ENCODE measurements at regions not wholly inside any gene's neighbourhood (a gene's known extent, or its start where the extent isn't known, plus 50 kb on each side); places are given as distances from the start of the nearest gene placed in this dataset.

GRCh38 chr12:111174251-111174960 is 194.5 kb downstream of the PHETA1 start:
- DNase-seq (ENCODE audit: low spot score) = no peak

- no peak for DNase-seq (ENCODE audit: low spot score)
These were observed 195.1 kb downstream of the PHETA1 start for GRCh38 chr12:111173836-111174235.

GRCh38 chr12:111173391-111173790 is 195.5 kb downstream of the PHETA1 start:
- DNase-seq (ENCODE audit: low spot score) = no peak

- DNase-seq (ENCODE audit: low spot score) = no peak
These were observed 196.1 kb downstream of the PHETA1 start for GRCh38 chr12:111172786-111173185.

- no peak for DNase-seq (ENCODE audit: low spot score)
These were observed 197.1 kb downstream of the PHETA1 start for GRCh38 chr12:111171832-111172231.

- no peak for DNase-seq (ENCODE audit: low spot score)
These were observed 197.6 kb downstream of the PHETA1 start for GRCh38 chr12:111171345-111171744.

GRCh38 chr12:111170543-111170942 is 198.4 kb downstream of the PHETA1 start:
- DNase-seq (ENCODE audit: low spot score) = no peak

- no peak for DNase-seq (ENCODE audit: low spot score)
These were observed 199.4 kb downstream of the PHETA1 start for GRCh38 chr12:111169456-111169855.

GRCh38 chr12:111169032-111169431 is 199.9 kb downstream of the PHETA1 start:
- DNase-seq (ENCODE audit: low spot score) = no peak

- DNase-seq (ENCODE audit: low spot score) = no peak
These were observed 200.6 kb downstream of the PHETA1 start for GRCh38 chr12:111168009-111168900.

GRCh38 chr12:111166779-111167540 is 201.9 kb downstream of the PHETA1 start:
- DNase-seq (ENCODE audit: low spot score) = no peak

GRCh38 chr12:111164833-111165525 is 203.9 kb downstream of the PHETA1 start:
- DNase-seq (ENCODE audit: low spot score) = no peak

- no peak for DNase-seq (ENCODE audit: low spot score)
These were observed 205.5 kb downstream of the PHETA1 start for GRCh38 chr12:111163422-111163821.

- no peak for DNase-seq (ENCODE audit: low spot score)
These were observed 207.0 kb downstream of the PHETA1 start for GRCh38 chr12:111161898-111162297.

GRCh38 chr12:111160350-111161241 is 208.3 kb downstream of the PHETA1 start:
- DNase-seq (ENCODE audit: low spot score) = no peak

GRCh38 chr12:111158992-111159391 is 209.9 kb downstream of the PHETA1 start:
- no peak for DNase-seq (ENCODE audit: low spot score)

- no peak for DNase-seq (ENCODE audit: low spot score)
These were observed 211.4 kb downstream of the PHETA1 start for GRCh38 chr12:111157486-111157885.

GRCh38 chr12:111156304-111156703 is 212.6 kb downstream of the PHETA1 start:
- DNase-seq (ENCODE audit: low spot score) = no peak

GRCh38 chr12:111155521-111155920 is 213.4 kb downstream of the PHETA1 start:
- DNase-seq (ENCODE audit: low spot score) = no peak

- DNase-seq (ENCODE audit: low spot score) = no peak
These were observed 213.9 kb downstream of the PHETA1 start for GRCh38 chr12:111155020-111155419.
